ENCODE measurements at regions not wholly inside any gene's neighbourhood (a gene's known extent, or its start where the extent isn't known, plus 50 kb on each side); places are given as distances from the start of the nearest gene placed in this dataset.

- no peak for FAIRE-seq
Measured at GRCh38 chr13:79802389-79803085, 321.6 kb downstream of the NDFIP2 start.

GRCh38 chr13:79799059-79799867 is 318.3 kb downstream of the NDFIP2 start:
- FAIRE-seq = no peak

GRCh38 chr13:79796136-79796535 is 315.2 kb downstream of the NDFIP2 start:
- no peak for FAIRE-seq

- no peak for FAIRE-seq
Measured at GRCh38 chr13:79794931-79795330, 314.0 kb downstream of the NDFIP2 start.

- FAIRE-seq = no peak
Measured at GRCh38 chr13:79792716-79793115, 311.8 kb downstream of the NDFIP2 start.

GRCh38 chr13:79791471-79792042 is 310.6 kb downstream of the NDFIP2 start:
- no peak for FAIRE-seq

DNA sequence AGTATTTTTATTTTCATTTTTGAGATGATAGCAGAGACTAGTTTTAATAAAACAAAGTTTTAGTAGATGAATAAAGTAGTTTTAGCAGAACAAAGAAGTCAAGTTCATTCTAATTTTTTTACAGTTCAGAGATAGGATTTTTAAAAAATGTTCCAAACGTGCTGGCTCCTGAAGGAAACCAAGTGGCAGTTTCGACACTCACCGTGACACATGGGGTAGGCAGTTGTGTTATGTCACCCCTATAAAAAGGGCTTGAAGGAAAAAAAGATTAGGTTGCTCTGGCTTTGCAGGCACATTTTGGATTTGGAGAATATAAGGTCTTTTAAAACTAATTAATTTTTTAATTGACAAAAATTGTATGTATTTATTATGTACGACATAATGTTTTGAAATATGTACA is 305.2 kb downstream of the NDFIP2 start:
- FAIRE-seq = peak; percentile 31

- FAIRE-seq = no peak
Measured at GRCh38 chr13:79782541-79783205, 301.7 kb downstream of the NDFIP2 start.

- no peak for FAIRE-seq
Measured at GRCh38 chr13:79781829-79782540, 301.0 kb downstream of the NDFIP2 start.

DNA sequence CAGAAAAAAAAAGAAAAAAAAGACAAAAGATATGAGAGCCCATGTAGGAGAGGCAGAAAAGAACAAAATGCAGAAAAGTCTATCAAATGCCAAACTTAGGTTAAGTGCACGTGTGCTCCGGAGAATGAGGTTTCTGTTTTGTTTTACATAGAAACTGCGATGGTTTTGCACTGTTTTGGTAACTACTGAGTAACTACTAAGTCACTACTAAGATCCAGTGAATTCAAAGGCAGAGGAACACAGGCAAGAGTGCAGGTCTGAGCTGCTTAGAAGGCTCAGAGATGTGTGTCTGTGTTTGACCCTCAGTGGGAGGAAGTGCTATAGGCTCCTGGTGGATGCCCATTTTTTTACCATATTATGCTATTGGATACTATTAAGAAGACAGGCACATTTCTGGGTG is 299.3 kb downstream of the NDFIP2 start:
- no peak for FAIRE-seq

GRCh38 chr13:79779761-79780160 is 298.8 kb downstream of the NDFIP2 start:
- FAIRE-seq = no peak

- no peak for FAIRE-seq
Measured at GRCh38 chr13:79778741-79779460, 297.9 kb downstream of the NDFIP2 start.

DNA sequence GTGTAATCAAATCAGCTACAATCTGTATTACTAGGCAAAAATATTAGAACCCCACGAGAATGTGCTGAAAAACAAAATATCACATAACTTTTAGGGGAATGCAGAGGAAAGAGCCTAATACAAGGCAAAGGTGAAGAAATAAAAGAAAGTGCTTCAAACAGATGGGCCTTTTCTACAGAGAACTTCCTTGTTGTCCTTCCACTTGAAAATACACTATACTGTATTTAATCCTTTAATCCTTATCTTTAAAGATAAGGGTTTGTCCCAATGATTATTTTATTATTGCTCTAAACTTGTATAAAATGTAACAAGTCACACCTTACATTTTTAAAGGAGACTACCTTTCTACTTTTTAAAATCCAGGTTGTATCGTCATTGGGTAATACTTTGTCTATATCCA is 296.5 kb downstream of the NDFIP2 start:
- FAIRE-seq = no peak

GRCh38 chr13:79776531-79777295 is 295.8 kb downstream of the NDFIP2 start:
- FAIRE-seq = peak; percentile 6

DNA sequence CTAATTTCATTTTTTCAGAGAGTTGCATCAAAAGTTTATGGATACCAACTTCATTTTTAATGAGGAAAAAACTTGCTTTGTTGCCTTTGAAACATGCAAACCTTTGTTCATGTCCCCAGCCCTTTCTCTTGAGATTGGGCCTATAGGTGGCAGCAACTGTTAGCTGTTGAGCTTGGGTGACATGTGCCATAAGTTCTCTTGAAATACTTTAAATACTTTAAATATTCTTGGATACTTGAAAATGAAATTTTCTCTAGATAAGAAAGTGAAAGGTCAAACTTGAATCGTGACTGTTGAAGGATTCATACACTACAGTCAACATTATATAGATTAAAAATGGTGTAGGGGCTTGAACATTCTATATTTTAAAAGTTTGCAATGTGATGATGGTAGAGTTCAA is 294.9 kb downstream of the NDFIP2 start:
- peak; percentile 98 for FAIRE-seq

- no peak for FAIRE-seq
Measured at GRCh38 chr13:79772811-79773210, 291.9 kb downstream of the NDFIP2 start.

DNA sequence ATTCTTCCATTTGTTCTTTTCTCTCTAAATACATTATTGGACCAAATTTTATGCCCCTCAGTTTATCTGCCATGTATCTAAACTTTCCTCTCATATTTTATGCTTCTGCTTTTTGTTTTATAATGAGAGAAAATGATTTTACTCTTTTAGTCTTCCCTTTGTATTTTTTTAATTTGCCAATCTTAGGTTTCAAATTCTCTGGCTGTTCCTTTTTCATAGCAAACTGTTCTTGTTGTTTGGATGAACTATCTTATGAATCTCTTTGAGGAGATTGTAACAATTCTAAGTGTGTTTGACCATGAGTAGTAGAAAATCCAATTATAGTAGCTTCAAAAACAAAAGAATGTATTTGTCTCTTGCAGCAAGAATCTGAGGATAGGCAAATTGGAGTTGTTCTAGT is 290.5 kb downstream of the NDFIP2 start:
- no peak for FAIRE-seq

DNA sequence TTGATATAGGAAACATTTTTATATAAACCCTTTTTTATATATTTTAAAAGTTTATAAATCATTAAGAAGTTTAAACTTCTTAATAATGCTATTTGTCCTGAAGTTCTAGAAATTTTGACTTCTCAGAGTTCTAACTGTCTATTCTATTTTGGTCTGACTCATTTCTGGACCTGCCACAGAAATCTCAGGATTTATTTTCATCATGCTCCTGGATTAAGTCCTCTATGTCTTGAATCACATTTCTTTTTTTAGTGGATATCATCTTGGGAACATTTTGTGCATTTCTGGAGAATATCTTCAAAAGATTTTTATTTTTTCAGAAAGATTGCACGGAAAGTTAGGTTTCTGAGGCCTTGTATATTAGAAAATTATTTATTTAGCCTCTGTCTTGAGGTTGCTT is 289.1 kb downstream of the NDFIP2 start:
- no peak for FAIRE-seq

DNA sequence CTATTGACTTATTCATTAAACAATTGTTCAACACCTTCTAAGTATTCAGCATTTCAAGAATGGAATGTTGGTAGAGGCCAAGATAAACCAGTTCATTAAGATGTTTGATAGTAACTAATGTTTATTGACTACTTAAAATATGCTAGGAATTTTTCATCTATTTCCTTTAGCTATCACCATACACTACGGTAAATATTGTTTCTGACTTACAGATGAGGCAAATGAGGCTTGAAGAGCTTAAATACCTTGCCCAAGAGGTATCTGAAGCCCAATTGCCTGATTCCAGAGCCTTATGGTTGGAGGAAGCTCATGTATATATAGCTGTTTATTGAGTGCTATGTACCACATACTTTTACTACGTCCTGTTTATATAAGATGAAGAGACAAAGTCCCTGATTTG is 286.2 kb downstream of the NDFIP2 start:
- peak; percentile 50 for FAIRE-seq

- no peak for FAIRE-seq
Measured at GRCh38 chr13:79765331-79765730, 284.4 kb downstream of the NDFIP2 start.

- FAIRE-seq = peak; percentile 98
Measured at GRCh38 chr13:79749984-79750551, 269.1 kb downstream of the NDFIP2 start.
